ENCODE measurements at regions not wholly inside any gene's neighbourhood (a gene's known extent, or its start where the extent isn't known, plus 50 kb on each side); places are given as distances from the start of the nearest gene placed in this dataset.

- TF ChIP-seq REST (IDR thresholded peaks at IDR 0.05; ENCODE audit: low read depth) = no peak
- no peak for TF ChIP-seq ZNF274 (IDR thresholded peaks at IDR 0.05; ENCODE audit: low read depth, low read length)
Measured at GRCh38 chr10:113455947-113456346, 96.9 kb upstream of the HABP2 start (continued).

DNA sequence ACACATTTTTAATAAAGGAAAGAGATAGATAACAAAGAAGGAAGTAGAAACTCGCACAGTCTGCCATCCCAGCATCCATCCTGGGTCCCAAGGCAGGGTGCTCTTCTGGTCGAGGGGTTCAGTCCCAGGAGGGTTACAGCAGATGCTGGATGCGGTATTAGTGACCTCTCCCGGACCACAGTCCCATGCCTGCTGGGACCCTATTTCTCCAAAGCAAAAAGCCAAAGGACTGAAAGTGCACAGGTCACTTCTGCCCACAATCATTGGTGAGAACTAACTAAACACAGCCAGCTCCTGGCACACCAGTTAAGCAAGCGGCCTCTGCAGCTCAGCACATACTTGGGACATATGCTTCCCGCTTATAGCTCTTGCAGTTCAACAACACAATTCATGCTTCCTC is 96.1 kb upstream of the HABP2 start:
- Histone ChIP-seq H3K9me2 (ENCODE audit: insufficient read depth) (no peaks in the 10 kb centered on the region), H3K4me1 (ENCODE audit: control insufficient read depth in 1 of 2, insufficient read depth in 2 of 2, low read length in 2 of 2) (peaks cover 0 to 6% of the 10 kb centered on the region in 2 experiments; a peak in 1 of 4 replicates), H3K9me3 (ENCODE audit: control insufficient read depth in 1 of 2, insufficient read depth in 1 of 2, low read depth in 1 of 2, low read length in 2 of 2) (peaks cover 0 to 5% of the 10 kb centered on the region in 2 experiments; a peak in 1 of 4 replicates), H4K20me1 (ENCODE audit: insufficient read depth) (no peaks in the 10 kb centered on the region), H3K27ac (ENCODE audit: low read depth, low read length) (no peak overlapping the region), H3K36me3 (ENCODE audit: control insufficient read depth in 1 of 2, insufficient read depth in 2 of 2, low read length in 2 of 2) (no peaks in the 10 kb centered on the region), H3K4me3 (replicated peaks in 1 of 2; ENCODE audit: low read depth in 1 of 2, low read length in 2 of 2) (no peak overlapping the region), H3K27me3 (ENCODE audit: insufficient read depth, low read length) (peaks cover 10% of the 10 kb centered on the region; the same call in 1 of the 2 replicates), H2AFZ (ENCODE audit: low read depth, low read length, poor library complexity, severe bottlenecking) (no peak overlapping the region), H3K9ac (ENCODE audit: low read length) (no peak overlapping the region), H3K79me2 (ENCODE audit: insufficient read depth, low read length) (no peaks in the 10 kb centered on the region), H3K4me2 (ENCODE audit: low read length) (no peak overlapping the region)
- TF ChIP-seq POLR2AphosphoS5 (IDR thresholded peaks at IDR 0.05; ENCODE audit: low read depth, low read length) (no peak), SP1 (IDR thresholded peaks at IDR 0.05; ENCODE audit: low read depth) (no peak)
- ChIA-PET CTCF (interaction anchor here (1.5 kb wide), 1 partner anchor 64 kb away, joined by 3 read pairs; no protein-coding TSS in a partner anchor), POLR2A (no interaction called here), RAD21 (ENCODE audit: low non-redundant PET in 1 of 2, low total read pairs in 2 of 2, uncharacterized antibody in 2 of 2, unreplicated experiment in 2 of 2) (no interaction called here)
- no peak for DNase-seq (ENCODE audit: low read depth, low spot score)
- no TSS peak for BruUV-seq (replicated peaks)
- ATAC-seq = no peak
- intact Hi-C loops (cut with micrococcal nuclease) = no loop called here
